ENCODE measurements at regions not wholly inside any gene's neighbourhood (a gene's known extent, or its start where the extent isn't known, plus 50 kb on each side); places are given as distances from the start of the nearest gene placed in this dataset.

DNA sequence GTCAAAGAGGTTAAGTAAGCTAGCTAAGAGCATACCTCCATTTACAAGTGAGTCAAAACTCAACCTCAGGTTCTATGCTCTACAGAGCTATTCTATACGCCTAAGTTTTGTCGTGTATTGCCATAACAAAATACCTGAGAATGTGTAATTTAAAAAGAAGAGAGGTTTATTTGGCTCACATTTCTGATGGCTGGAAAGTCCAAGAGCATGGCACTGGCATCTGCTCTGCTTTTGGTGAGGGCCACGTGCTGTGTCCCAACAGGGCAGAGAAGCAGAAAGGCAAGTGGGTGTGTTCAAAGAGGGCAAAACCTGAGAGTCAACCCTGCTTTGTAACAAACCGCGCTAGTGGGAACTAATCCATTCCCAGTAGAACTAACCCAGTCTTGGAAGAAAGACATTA lies 60.9 kb upstream of the POU2F1 start:
- TF ChIP-seq, protein P1, sequence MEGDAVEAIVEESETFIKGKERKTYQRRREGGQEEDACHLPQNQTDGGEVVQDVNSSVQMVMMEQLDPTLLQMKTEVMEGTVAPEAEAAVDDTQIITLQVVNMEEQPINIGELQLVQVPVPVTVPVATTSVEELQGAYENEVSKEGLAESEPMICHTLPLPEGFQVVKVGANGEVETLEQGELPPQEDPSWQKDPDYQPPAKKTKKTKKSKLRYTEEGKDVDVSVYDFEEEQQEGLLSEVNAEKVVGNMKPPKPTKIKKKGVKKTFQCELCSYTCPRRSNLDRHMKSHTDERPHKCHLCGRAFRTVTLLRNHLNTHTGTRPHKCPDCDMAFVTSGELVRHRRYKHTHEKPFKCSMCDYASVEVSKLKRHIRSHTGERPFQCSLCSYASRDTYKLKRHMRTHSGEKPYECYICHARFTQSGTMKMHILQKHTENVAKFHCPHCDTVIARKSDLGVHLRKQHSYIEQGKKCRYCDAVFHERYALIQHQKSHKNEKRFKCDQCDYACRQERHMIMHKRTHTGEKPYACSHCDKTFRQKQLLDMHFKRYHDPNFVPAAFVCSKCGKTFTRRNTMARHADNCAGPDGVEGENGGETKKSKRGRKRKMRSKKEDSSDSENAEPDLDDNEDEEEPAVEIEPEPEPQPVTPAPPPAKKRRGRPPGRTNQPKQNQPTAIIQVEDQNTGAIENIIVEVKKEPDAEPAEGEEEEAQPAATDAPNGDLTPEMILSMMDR (IDR thresholded peaks at IDR 0.05; ENCODE audit: insufficient read depth, low read depth, low read length), result no peak
- no peak for TF ChIP-seq EZH2 (IDR thresholded peaks at IDR 0.05; ENCODE audit: insufficient read depth, low read length)
